Body of pancreas (tissue), 4 donors: ENCODE measurements at regions not wholly inside any gene's neighbourhood (a gene's known extent, or its start where the extent isn't known, plus 50 kb on each side); places are given as distances from the start of the nearest gene placed in this dataset.

Experiments
- POLR2A ChIP-seq, 3 donors: fragments of 450-650 bp; IDR thresholded peaks; one replicate each; pipeline ENCODE4 v1.6.1; 2016; ENCODE audit warnings: antibody characterized with exemption in 3 of 3, mild to moderate bottlenecking in 2 of 3
- TF ChIP-seq, protein P1 (sequence below), 7 experiments: fragments of 450-650 bp in 4 of 7; fragments of 200-600 bp in 3 of 7; sonication (generic) in 3 of 7; IDR thresholded peaks; one replicate each; pipeline ENCODE4 v1.5.1; 2016 to 2019; ENCODE audit warnings: antibody characterized with exemption in 7 of 7

DNA sequence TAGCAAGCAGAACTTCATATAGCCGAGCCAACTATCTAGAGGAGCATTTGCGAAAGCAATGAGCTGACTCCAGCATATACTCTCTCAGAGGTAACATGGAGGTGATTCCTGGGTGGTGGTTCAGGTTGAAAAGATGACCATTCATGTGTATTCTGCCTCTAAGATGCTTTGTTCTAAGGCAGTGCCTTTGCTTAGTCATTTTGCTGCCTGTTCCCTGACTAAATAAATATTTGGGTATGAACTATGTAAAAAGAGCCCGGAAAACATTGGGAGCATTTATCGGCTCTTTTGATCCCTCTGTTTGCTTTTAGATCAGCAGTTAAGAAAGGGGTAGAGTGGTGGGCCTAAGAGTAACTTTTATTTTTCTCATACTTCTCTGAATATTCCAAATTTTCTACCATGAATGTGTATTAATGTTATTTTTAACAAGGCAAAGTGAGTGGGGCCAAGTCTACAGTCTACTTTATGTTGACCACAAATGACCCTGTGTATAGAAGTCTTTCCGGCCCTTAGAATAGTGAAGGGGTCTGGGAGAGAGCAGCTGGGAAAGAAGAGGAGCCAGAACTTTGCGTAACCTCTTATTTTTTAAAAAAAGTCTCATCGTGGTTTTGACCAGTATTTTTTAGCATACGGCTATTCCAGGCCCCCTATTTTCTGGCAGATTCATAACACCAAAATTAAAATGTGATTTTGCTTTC, 206.5 kb upstream of the EYA4 start:
- no peak for TF ChIP-seq POLR2A (IDR thresholded peaks at IDR 0.05)
- TF ChIP-seq, protein P1, sequence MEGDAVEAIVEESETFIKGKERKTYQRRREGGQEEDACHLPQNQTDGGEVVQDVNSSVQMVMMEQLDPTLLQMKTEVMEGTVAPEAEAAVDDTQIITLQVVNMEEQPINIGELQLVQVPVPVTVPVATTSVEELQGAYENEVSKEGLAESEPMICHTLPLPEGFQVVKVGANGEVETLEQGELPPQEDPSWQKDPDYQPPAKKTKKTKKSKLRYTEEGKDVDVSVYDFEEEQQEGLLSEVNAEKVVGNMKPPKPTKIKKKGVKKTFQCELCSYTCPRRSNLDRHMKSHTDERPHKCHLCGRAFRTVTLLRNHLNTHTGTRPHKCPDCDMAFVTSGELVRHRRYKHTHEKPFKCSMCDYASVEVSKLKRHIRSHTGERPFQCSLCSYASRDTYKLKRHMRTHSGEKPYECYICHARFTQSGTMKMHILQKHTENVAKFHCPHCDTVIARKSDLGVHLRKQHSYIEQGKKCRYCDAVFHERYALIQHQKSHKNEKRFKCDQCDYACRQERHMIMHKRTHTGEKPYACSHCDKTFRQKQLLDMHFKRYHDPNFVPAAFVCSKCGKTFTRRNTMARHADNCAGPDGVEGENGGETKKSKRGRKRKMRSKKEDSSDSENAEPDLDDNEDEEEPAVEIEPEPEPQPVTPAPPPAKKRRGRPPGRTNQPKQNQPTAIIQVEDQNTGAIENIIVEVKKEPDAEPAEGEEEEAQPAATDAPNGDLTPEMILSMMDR (IDR thresholded peaks at IDR 0.05): no peak
